HCT116 (cell line): ENCODE measurements at regions not wholly inside any gene's neighbourhood (a gene's known extent, or its start where the extent isn't known, plus 50 kb on each side); places are given as distances from the start of the nearest gene placed in this dataset.

Experiments
- ATAC-seq: fragments of 200-7000 bp; cut with Tn5 transposase; 2 replicates; pipeline ENCODE4 v1.9.1; 2020; ENCODE audit warnings: mild to moderate bottlenecking, moderate library complexity
- BruUV-seq: library from RNA; stranded (reverse); fragments of 400-500 nt; replicated peaks from 2 replicates; lab custom pipeline; 2021; lab: Mats Ljungman, UMichigan
- CTCF ChIA-PET: fragments of 300-600 bp; sonication (Branson Sonifier 250); formaldehyde crosslinking; loops from one replicate; lab custom pipeline; 2021; ENCODE audit warnings: antibody characterized with exemption; lab: Charles Lee
- POLR2A ChIA-PET: fragments of 300-600, 350-600 bp; sonication (Branson Sonifier 250); formaldehyde crosslinking; loops from one replicate; lab custom pipeline; 2021; ENCODE audit warnings: antibody characterized with exemption; lab: Charles Lee
- RAD21 ChIA-PET, 2 experiments: fragments of 300-600 bp; sonication (Branson Sonifier 250); formaldehyde crosslinking; loops; one replicate each; lab custom pipeline; 2023; ENCODE audit warnings: low total read pairs in 2 of 2; ENCODE audit not compliant: uncharacterized antibody in 2 of 2, unreplicated experiment in 2 of 2, low non-redundant PET in 1 of 2; lab: Charles Lee
- DNase-seq: peaks from one replicate; pipeline ENCODE4 v3.0.0-alpha.2; 2010; ENCODE audit warnings: low read depth, low spot score
- H2AFZ ChIP-seq: fragments of 200-600 bp; shearing (Covaris generic), sonication (generic); 2 replicates; pipeline ENCODE4 v1.6.1; 2017; ENCODE audit warnings: low read depth, mixed run types, mixed read lengths, antibody characterized with exemption, low read length; ENCODE audit not compliant: poor library complexity, severe bottlenecking
- H3K27ac ChIP-seq: 2 replicates; pipeline ENCODE4 v1.5.1; 2012; ENCODE audit warnings: low read depth, low read length
- H3K27me3 ChIP-seq: fragments of 200-600 bp; sonication (generic); 2 replicates; pipeline ENCODE4 v1.6.1; 2016; ENCODE audit warnings: mixed run types, low read length, mixed read lengths; ENCODE audit not compliant: insufficient read depth
- H3K36me3 ChIP-seq, 2 experiments: fragments of 200-500 bp in 1 of 2; fragments of 200-600 bp in 1 of 2; sonication (Bioruptor generic) in 1 of 2; sonication (generic) in 1 of 2; 2 replicates each; pipeline versions ENCODE4 v1.5.1 to v1.6.1; 2014 to 2016; ENCODE audit warnings: low read length in 2 of 2, inconsistent platforms in 1 of 2, mixed read lengths in 1 of 2, mixed run types in 1 of 2; ENCODE audit not compliant: insufficient read depth in 2 of 2, control insufficient read depth in 1 of 2
- H3K4me1 ChIP-seq, 2 experiments: fragments of 200-600 bp in 1 of 2; sonication (generic) in 1 of 2; 2 replicates each; pipeline versions ENCODE4 v1.5.1 to v1.6.1; 2012 to 2017; ENCODE audit warnings: low read length in 2 of 2, inconsistent platforms in 1 of 2, mild to moderate bottlenecking in 1 of 2, mixed read lengths in 1 of 2, mixed run types in 1 of 2, moderate library complexity in 1 of 2; ENCODE audit not compliant: insufficient read depth in 2 of 2, control insufficient read depth in 1 of 2
- H3K4me2 ChIP-seq: fragments of 200-600 bp; sonication (generic); 2 replicates; pipeline ENCODE4 v1.6.1; 2017; ENCODE audit warnings: mixed run types, low read length, mixed read lengths
- H3K4me3 ChIP-seq, 2 experiments: fragments of 200-600 bp in 1 of 2; sonication (generic) in 1 of 2; replicated peaks in 1 of 2; 2 replicates each; pipeline ENCODE4 v1.5.1; 2011 to 2016; ENCODE audit warnings: low read length in 2 of 2, control low read depth in 1 of 2, low read depth in 1 of 2, mild to moderate bottlenecking in 1 of 2, mixed read lengths in 1 of 2, mixed run types in 1 of 2
- H3K79me2 ChIP-seq: fragments of 200-600 bp; sonication (generic); 2 replicates; pipeline ENCODE4 v1.6.1; 2017; ENCODE audit warnings: mild to moderate bottlenecking, mixed run types, low read length, moderate library complexity, mixed read lengths; ENCODE audit not compliant: insufficient read depth
- H3K9ac ChIP-seq: fragments of 200-600 bp; sonication (generic); 2 replicates; pipeline ENCODE4 v1.6.1; 2016; ENCODE audit warnings: low read length, mixed read lengths
- H3K9me2 ChIP-seq: fragments of 200-600 bp; sonication (generic), shearing (Covaris generic); 2 replicates; pipeline ENCODE4 v1.6.1; 2017; ENCODE audit warnings: mixed run types, mild to moderate bottlenecking, moderate library complexity; ENCODE audit not compliant: insufficient read depth
- H3K9me3 ChIP-seq, 2 experiments: fragments of 200-500 bp in 1 of 2; fragments of 200-600 bp in 1 of 2; sonication (Bioruptor generic) in 1 of 2; sonication (generic) in 1 of 2; 2 replicates each; pipeline ENCODE4 v1.6.1; 2014 to 2017; ENCODE audit warnings: low read length in 2 of 2, mixed read lengths in 2 of 2, inconsistent platforms in 1 of 2, low read depth in 1 of 2, mild to moderate bottlenecking in 1 of 2, mixed run types in 1 of 2, moderate library complexity in 1 of 2; ENCODE audit not compliant: control insufficient read depth in 1 of 2, insufficient read depth in 1 of 2
- H4K20me1 ChIP-seq: fragments of 200-600 bp; sonication (generic), shearing (Covaris generic); 2 replicates; pipeline ENCODE4 v1.6.1; 2017; ENCODE audit warnings: mixed run types, mild to moderate bottlenecking, moderate library complexity; ENCODE audit not compliant: insufficient read depth
- ATF3 ChIP-seq: IDR thresholded peaks from 2 replicates; pipeline ENCODE4 v1.6.1; 2012
- CBX3 ChIP-seq: IDR thresholded peaks from 2 replicates; pipeline ENCODE4 v1.6.1; 2012; ENCODE audit warnings: low read depth
- CEBPB ChIP-seq: IDR thresholded peaks from 2 replicates; pipeline ENCODE4 v1.6.1; 2012; ENCODE audit warnings: low read depth
- CTCF ChIP-seq, 3 experiments: fragments of 200-600 bp in 1 of 3; sonication (generic) in 1 of 3; IDR thresholded peaks in 2 of 3; conservative IDR thresholded peaks in 1 of 3; 2 replicates each; pipeline ENCODE4 v1.5.1; 2012 to 2017; ENCODE audit warnings: low read depth in 2 of 3, low read length in 2 of 3, antibody characterized with exemption in 1 of 3, borderline replicate concordance in 1 of 3, control low read depth in 1 of 3, mild to moderate bottlenecking in 1 of 3, mixed read lengths in 1 of 3, mixed run types in 1 of 3, moderate library complexity in 1 of 3; ENCODE audit not compliant: insufficient read depth in 1 of 3
- EGR1 ChIP-seq: IDR thresholded peaks from 2 replicates; pipeline ENCODE4 v1.6.1; 2012; ENCODE audit warnings: low read depth
- ELF1 ChIP-seq: IDR thresholded peaks from 2 replicates; pipeline ENCODE4 v1.6.1; 2012; ENCODE audit warnings: low read depth, borderline replicate concordance
- EZH2 ChIP-seq: fragments of 200-600 bp; sonication (generic); IDR thresholded peaks from 2 replicates; pipeline ENCODE4 v1.6.1; 2017; ENCODE audit warnings: antibody characterized with exemption, mixed run types
- EZH2phosphoT487 ChIP-seq: fragments of 200-600 bp; IDR thresholded peaks from 2 replicates; pipeline ENCODE4 v1.6.1; 2018; ENCODE audit warnings: antibody characterized with exemption, borderline replicate concordance
- POLR2AphosphoS5 ChIP-seq: IDR thresholded peaks from 2 replicates; pipeline ENCODE4 v1.6.1; 2011; ENCODE audit warnings: mild to moderate bottlenecking, low read depth, low read length, moderate library complexity
- REST ChIP-seq: IDR thresholded peaks from 2 replicates; pipeline ENCODE4 v1.6.1; 2012; ENCODE audit warnings: low read depth
- SP1 ChIP-seq: IDR thresholded peaks from 2 replicates; pipeline ENCODE4 v1.6.1; 2012; ENCODE audit warnings: low read depth
- SRF ChIP-seq: IDR thresholded peaks from 2 replicates; pipeline ENCODE4 v1.6.1; 2012; ENCODE audit warnings: low read depth
- YY1 ChIP-seq: IDR thresholded peaks from 2 replicates; pipeline ENCODE4 v1.6.1; 2011; ENCODE audit warnings: low read length, low read depth, moderate library complexity, mild to moderate bottlenecking; ENCODE audit not compliant: insufficient replicate concordance; ENCODE audit errors: extremely low read depth
- ZFX ChIP-seq: fragments of 450-650 bp; IDR thresholded peaks from 2 replicates; pipeline ENCODE4 v1.6.1; 2017
- ZNF274 ChIP-seq: fragments of 200-500 bp; sonication (Bioruptor generic); IDR thresholded peaks from 2 replicates; pipeline ENCODE4 v1.6.1; 2014; ENCODE audit warnings: mild to moderate bottlenecking, low read depth, low read length, inconsistent platforms
- intact Hi-C: fragments of 100-400 bp; cut with micrococcal nuclease; formaldehyde crosslinking; loops from 2 replicates; pipeline ENCODE4 v1.10.0; 2022

DNA sequence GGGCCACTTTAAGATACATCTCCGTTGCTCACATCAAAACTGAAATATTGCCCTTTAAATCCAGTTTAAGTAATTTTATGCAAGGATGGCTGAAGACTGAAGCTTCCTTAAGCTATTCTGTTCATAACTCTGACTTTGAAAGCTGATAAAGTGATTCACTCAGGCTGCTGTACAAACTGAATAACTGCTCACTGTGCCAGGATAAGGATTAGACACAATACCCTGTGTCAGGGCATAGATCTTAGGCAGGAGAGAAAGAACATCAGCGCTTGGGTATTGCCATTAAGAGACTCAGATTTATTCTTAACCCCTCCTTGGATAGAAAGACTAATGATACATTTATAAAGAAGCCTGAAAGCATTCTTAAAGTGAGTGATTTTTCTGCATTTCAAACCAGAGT lies 614.5 kb upstream of the ZWINT start:
- no peak for ATAC-seq
- Histone ChIP-seq H3K9me2 (no peaks in the 10 kb centered on the region), H3K4me2 (no peak overlapping the region), H3K79me2 (no peaks in the 10 kb centered on the region), H2AFZ (no peak overlapping the region), H3K9ac (no peak overlapping the region), H4K20me1 (no peaks in the 10 kb centered on the region), H3K4me3 (no peak overlapping the region), H3K4me1 (no peaks in the 10 kb centered on the region), H3K27me3 (no peaks in the 10 kb centered on the region), H3K36me3 (no peaks in the 10 kb centered on the region), H3K9me3 (peaks cover 5 to 11% of the 10 kb centered on the region in 2 experiments; a peak in 2 of 4 replicates), H3K27ac (no peak overlapping the region)
- TF ChIP-seq EZH2phosphoT487, result no peak
- no peak for TF ChIP-seq POLR2AphosphoS5
- no peak for TF ChIP-seq ZNF274
- TF ChIP-seq YY1, result no peak
- no peak for TF ChIP-seq ELF1
- intact Hi-C loops, result no loop called here
- ChIA-PET POLR2A (no interaction called here), CTCF (no interaction called here), RAD21 (no interaction called here)
- BruUV-seq, result no TSS peak
- DNase-seq, result no peak

- ATAC-seq (no peak), DNase-seq (no peak)
- H3K4me2 ChIP-seq, result no peak overlapping the region
- ChIA-PET CTCF (no interaction called here), RAD21 (no interaction called here), POLR2A (no interaction called here)
- intact Hi-C loops, result no loop called here
- no peak for TF ChIP-seq ZFX
- no peak for TF ChIP-seq ATF3
- TF ChIP-seq SRF, result no peak
- no peak for TF ChIP-seq SP1
- TF ChIP-seq CTCF (IDR thresholded peaks at IDR 0.05 in 2 of 3, conservative IDR thresholded peaks at IDR 0.05 in 1 of 3; ENCODE audit: borderline replicate concordance in 1 of 3, insufficient read depth in 1 of 3, low read depth in 2 of 3, low read length in 2 of 3), result no peak
- TF ChIP-seq ZNF274, result no peak
- TF ChIP-seq ELF1, result no peak
- no peak for TF ChIP-seq CEBPB
- no peak for TF ChIP-seq REST
- TF ChIP-seq CBX3, result no peak
- TF ChIP-seq EGR1, result no peak
- TF ChIP-seq EZH2, result no peak
- no peak for TF ChIP-seq YY1
- H3K79me2 ChIP-seq, result no peaks in the 10 kb centered on the region
- no peak overlapping the region for H3K4me3 ChIP-seq
- no peak overlapping the region for H3K27ac ChIP-seq
- peaks cover 10 to 13% of the 10 kb centered on the region in 2 experiments; a peak in 2 of 4 replicates for H3K9me3 ChIP-seq
- no peaks in the 10 kb centered on the region for H3K4me1 ChIP-seq
- BruUV-seq, result no TSS peak
- no peak overlapping the region for H2AFZ ChIP-seq
- H3K27me3 ChIP-seq, result no peaks in the 10 kb centered on the region
- H3K9ac ChIP-seq, result no peak overlapping the region
- H4K20me1 ChIP-seq, result no peaks in the 10 kb centered on the region
- H3K36me3 ChIP-seq, result no peaks in the 10 kb centered on the region
- H3K9me2 ChIP-seq, result no peaks in the 10 kb centered on the region
These were observed 612.7 kb upstream of the ZWINT start for GRCh38 chr10:56973766-56974165.
